HL-60 (cell line): ENCODE measurements at regions not wholly inside any gene's neighbourhood (a gene's known extent, or its start where the extent isn't known, plus 50 kb on each side); places are given as distances from the start of the nearest gene placed in this dataset.

ENCODE experiments used
- DNase-seq, 2 experiments: peaks; one replicate each; pipeline ENCODE4 v3.0.0-alpha.2; 2010 to 2020; ENCODE audit warnings: low read depth in 1 of 2, low spot score in 1 of 2
- H3K27ac ChIP-seq: fragments of 250-450 bp; sonication (Bioruptor Pico); replicated peaks from 2 replicates; pipeline ENCODE4 v1.5.1; 2020; ENCODE audit warnings: mild to moderate bottlenecking, moderate library complexity
- H3K27me3 ChIP-seq: fragments of 250-450 bp; sonication (Bioruptor Pico); 2 replicates; pipeline ENCODE4 v1.5.1; 2021; ENCODE audit warnings: mild to moderate bottlenecking, moderate library complexity; ENCODE audit not compliant: insufficient read depth, poor library complexity, severe bottlenecking
- H3K4me3 ChIP-seq: replicated peaks from 2 replicates; pipeline ENCODE4 v1.5.1; 2011; ENCODE audit warnings: mild to moderate bottlenecking, control low read depth, low read length; ENCODE audit not compliant: insufficient read depth
- GABPA ChIP-seq: IDR thresholded peaks from 2 replicates; pipeline ENCODE4 v1.6.1; 2012; ENCODE audit warnings: low read depth
- POLR2AphosphoS5 ChIP-seq: IDR thresholded peaks from 2 replicates; pipeline ENCODE4 v1.6.1; 2012; ENCODE audit warnings: low read depth
- SPI1 ChIP-seq: IDR thresholded peaks from 2 replicates; pipeline ENCODE4 v1.6.1; 2012; ENCODE audit warnings: low read depth, mild to moderate bottlenecking, borderline replicate concordance
- TF ChIP-seq, protein P1 (sequence below): IDR thresholded peaks from one replicate; pipeline ENCODE4 v1.5.1; 2011; ENCODE audit warnings: low read length, control low read depth, inconsistent platforms; ENCODE audit not compliant: insufficient read depth
- TF ChIP-seq, protein P2 (sequence below): IDR thresholded peaks from 2 replicates; pipeline ENCODE4 v1.6.1; 2012; ENCODE audit warnings: low read depth; ENCODE audit not compliant: insufficient replicate concordance

DNA sequence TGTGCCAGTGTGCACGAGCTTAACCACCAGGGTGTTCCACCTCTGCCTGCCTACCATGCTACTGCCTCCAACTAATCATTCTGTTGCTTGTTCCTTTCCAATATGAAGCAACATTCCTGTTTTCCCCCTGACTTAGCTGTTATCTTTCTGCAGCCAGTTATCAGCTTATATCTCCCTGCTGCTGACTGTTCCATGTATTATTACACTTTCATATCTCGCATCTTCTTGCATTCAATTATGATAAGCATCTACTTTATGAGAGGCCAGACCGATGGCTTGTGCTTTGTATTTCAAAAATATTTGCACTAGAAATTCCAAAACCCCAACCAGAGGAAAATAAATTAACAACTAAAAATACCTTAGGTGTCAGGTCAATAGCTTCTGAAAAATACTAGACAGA is 394.0 kb upstream of the BRINP1 start:
- TF ChIP-seq, protein P1, sequence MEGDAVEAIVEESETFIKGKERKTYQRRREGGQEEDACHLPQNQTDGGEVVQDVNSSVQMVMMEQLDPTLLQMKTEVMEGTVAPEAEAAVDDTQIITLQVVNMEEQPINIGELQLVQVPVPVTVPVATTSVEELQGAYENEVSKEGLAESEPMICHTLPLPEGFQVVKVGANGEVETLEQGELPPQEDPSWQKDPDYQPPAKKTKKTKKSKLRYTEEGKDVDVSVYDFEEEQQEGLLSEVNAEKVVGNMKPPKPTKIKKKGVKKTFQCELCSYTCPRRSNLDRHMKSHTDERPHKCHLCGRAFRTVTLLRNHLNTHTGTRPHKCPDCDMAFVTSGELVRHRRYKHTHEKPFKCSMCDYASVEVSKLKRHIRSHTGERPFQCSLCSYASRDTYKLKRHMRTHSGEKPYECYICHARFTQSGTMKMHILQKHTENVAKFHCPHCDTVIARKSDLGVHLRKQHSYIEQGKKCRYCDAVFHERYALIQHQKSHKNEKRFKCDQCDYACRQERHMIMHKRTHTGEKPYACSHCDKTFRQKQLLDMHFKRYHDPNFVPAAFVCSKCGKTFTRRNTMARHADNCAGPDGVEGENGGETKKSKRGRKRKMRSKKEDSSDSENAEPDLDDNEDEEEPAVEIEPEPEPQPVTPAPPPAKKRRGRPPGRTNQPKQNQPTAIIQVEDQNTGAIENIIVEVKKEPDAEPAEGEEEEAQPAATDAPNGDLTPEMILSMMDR = no peak

DNA sequence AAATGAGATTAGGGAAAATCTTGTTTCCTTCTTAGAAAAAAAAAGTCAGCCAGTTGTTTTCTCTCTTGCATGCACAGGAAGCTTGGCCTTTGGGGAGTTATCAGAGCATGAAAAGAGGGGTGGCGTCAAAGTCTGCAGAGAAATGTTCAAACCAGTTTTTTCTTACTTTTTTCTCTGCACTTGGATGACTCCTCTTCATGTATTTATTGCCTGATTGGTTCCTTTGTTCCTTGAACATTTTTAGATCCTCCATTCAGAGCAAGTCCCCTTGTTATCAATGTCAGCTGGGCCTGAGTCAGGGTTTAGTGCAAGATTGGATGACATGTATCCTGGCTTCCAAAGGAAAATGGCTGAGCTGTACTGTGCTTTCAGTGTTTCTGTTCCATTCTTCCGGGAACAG is 392.6 kb upstream of the BRINP1 start:
- TF ChIP-seq SPI1 (no peak), POLR2AphosphoS5 (no peak), GABPA (no peak)
- TF ChIP-seq, protein P2, sequence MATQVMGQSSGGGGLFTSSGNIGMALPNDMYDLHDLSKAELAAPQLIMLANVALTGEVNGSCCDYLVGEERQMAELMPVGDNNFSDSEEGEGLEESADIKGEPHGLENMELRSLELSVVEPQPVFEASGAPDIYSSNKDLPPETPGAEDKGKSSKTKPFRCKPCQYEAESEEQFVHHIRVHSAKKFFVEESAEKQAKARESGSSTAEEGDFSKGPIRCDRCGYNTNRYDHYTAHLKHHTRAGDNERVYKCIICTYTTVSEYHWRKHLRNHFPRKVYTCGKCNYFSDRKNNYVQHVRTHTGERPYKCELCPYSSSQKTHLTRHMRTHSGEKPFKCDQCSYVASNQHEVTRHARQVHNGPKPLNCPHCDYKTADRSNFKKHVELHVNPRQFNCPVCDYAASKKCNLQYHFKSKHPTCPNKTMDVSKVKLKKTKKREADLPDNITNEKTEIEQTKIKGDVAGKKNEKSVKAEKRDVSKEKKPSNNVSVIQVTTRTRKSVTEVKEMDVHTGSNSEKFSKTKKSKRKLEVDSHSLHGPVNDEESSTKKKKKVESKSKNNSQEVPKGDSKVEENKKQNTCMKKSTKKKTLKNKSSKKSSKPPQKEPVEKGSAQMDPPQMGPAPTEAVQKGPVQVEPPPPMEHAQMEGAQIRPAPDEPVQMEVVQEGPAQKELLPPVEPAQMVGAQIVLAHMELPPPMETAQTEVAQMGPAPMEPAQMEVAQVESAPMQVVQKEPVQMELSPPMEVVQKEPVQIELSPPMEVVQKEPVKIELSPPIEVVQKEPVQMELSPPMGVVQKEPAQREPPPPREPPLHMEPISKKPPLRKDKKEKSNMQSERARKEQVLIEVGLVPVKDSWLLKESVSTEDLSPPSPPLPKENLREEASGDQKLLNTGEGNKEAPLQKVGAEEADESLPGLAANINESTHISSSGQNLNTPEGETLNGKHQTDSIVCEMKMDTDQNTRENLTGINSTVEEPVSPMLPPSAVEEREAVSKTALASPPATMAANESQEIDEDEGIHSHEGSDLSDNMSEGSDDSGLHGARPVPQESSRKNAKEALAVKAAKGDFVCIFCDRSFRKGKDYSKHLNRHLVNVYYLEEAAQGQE = no peak
- TF ChIP-seq, protein P1 = no peak
- peaks cover 2% of the 10 kb centered on the region for H3K27me3 ChIP-seq
- DNase-seq = no peak
- H3K27ac ChIP-seq = no peak overlapping the region
- no peak overlapping the region for H3K4me3 ChIP-seq

More for the DNA sequence above, 394.0 kb upstream of the BRINP1 start:
- H3K27me3 ChIP-seq = peaks cover 2% of the 10 kb centered on the region
- DNase-seq = no peak
- no peak overlapping the region for H3K27ac ChIP-seq
- no peak overlapping the region for H3K4me3 ChIP-seq

GRCh38 chr9:119758990-119759389 is 389.8 kb upstream of the BRINP1 start:
- no peak overlapping the region for H3K4me3 ChIP-seq
- TF ChIP-seq GABPA (no peak), POLR2AphosphoS5 (no peak), SPI1 (no peak)
- TF ChIP-seq, protein P1 = no peak
- TF ChIP-seq, protein P2 = no peak
- DNase-seq = no peak

GRCh38 chr9:119758241-119758640 is 389.0 kb upstream of the BRINP1 start:
- TF ChIP-seq POLR2AphosphoS5 = no peak
- TF ChIP-seq, protein P2 = no peak
- TF ChIP-seq, protein P1 = no peak
- no peak for TF ChIP-seq SPI1
- TF ChIP-seq GABPA = no peak
- no peak overlapping the region for H3K27ac ChIP-seq
- no peak for DNase-seq

More at GRCh38 chr9:119758990-119759389, 389.8 kb upstream of the BRINP1 start:
- H3K27ac ChIP-seq = no peak overlapping the region
- H3K27me3 ChIP-seq = peaks cover 2% of the 10 kb centered on the region

More at GRCh38 chr9:119758241-119758640, 389.0 kb upstream of the BRINP1 start:
- Histone ChIP-seq H3K27me3 (no peaks in the 10 kb centered on the region), H3K4me3 (no peak overlapping the region)
